Neural cell (in vitro differentiated cells): ENCODE measurements at regions not wholly inside any gene's neighbourhood (a gene's known extent, or its start where the extent isn't known, plus 50 kb on each side); places are given as distances from the start of the nearest gene placed in this dataset.

ENCODE experiments used
- EZH2 ChIP-seq: fragments of 200-600, 300-800 bp; shearing (Covaris generic), sonication (generic); IDR thresholded peaks from 2 replicates; pipeline ENCODE4 v1.6.1; 2014; ENCODE audit warnings: antibody characterized with exemption, low read length, borderline replicate concordance, mild to moderate bottlenecking; ENCODE audit not compliant: insufficient read depth, poor library complexity, severe bottlenecking
- POLR2AphosphoS5 ChIP-seq: IDR thresholded peaks from 2 replicates; pipeline ENCODE4 v1.6.1; 2012
- RAD21 ChIP-seq: fragments of 450-650 bp; conservative IDR thresholded peaks from 2 replicates; pipeline ENCODE4 v1.6.1; 2014; ENCODE audit warnings: antibody characterized with exemption, mild to moderate bottlenecking, moderate library complexity
- SMC3 ChIP-seq: fragments of 450-650 bp; conservative IDR thresholded peaks from 2 replicates; pipeline ENCODE4 v1.6.1; 2014; ENCODE audit warnings: antibody characterized with exemption, mild to moderate bottlenecking, moderate library complexity; ENCODE audit not compliant: poor library complexity
- TF ChIP-seq, protein P1 (sequence below): fragments of 450-650 bp; IDR thresholded peaks from 2 replicates; pipeline ENCODE4 v1.5.1; 2014; ENCODE audit warnings: antibody characterized with exemption, mild to moderate bottlenecking, moderate library complexity; ENCODE audit not compliant: poor library complexity, severe bottlenecking
- TF ChIP-seq, protein P2 (sequence below): IDR thresholded peaks from 2 replicates; pipeline ENCODE4 v1.6.1; 2012; ENCODE audit warnings: borderline replicate concordance

DNA sequence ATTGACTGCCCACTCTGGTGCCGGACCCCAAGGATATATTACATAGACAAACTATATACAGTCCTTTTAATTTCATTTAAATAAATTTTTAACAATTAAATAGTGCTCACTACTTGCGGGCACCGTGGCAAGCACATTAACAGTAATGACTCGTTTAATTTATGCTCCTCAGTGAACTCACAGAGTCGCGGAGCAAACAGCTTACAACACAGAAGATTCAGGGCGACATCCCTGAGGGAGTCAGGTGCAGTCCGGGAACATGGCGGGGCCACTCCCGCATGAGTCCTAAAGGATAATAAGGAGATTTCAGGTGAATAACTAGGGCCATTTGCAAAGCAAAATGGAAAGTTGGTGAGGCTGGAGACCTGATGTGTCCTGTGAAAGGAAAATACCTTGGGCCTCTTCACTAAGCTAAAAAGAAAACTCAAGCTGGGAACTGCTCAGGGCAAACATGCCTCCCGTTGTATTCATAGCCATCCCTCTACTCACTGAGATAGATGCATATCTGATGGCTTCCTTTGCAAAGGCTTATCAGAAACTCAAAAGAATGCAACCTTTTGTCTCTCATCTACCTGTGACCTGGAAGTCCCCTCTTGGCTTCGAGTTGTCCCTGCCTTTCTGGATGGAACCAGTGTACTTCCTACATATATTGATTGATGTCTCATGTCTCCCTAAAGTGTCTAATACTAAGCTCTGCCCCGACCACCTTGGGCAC is 125.6 kb downstream of the KLF6 start:
- TF ChIP-seq, protein P1, sequence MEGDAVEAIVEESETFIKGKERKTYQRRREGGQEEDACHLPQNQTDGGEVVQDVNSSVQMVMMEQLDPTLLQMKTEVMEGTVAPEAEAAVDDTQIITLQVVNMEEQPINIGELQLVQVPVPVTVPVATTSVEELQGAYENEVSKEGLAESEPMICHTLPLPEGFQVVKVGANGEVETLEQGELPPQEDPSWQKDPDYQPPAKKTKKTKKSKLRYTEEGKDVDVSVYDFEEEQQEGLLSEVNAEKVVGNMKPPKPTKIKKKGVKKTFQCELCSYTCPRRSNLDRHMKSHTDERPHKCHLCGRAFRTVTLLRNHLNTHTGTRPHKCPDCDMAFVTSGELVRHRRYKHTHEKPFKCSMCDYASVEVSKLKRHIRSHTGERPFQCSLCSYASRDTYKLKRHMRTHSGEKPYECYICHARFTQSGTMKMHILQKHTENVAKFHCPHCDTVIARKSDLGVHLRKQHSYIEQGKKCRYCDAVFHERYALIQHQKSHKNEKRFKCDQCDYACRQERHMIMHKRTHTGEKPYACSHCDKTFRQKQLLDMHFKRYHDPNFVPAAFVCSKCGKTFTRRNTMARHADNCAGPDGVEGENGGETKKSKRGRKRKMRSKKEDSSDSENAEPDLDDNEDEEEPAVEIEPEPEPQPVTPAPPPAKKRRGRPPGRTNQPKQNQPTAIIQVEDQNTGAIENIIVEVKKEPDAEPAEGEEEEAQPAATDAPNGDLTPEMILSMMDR: no peak
- TF ChIP-seq, protein P2, sequence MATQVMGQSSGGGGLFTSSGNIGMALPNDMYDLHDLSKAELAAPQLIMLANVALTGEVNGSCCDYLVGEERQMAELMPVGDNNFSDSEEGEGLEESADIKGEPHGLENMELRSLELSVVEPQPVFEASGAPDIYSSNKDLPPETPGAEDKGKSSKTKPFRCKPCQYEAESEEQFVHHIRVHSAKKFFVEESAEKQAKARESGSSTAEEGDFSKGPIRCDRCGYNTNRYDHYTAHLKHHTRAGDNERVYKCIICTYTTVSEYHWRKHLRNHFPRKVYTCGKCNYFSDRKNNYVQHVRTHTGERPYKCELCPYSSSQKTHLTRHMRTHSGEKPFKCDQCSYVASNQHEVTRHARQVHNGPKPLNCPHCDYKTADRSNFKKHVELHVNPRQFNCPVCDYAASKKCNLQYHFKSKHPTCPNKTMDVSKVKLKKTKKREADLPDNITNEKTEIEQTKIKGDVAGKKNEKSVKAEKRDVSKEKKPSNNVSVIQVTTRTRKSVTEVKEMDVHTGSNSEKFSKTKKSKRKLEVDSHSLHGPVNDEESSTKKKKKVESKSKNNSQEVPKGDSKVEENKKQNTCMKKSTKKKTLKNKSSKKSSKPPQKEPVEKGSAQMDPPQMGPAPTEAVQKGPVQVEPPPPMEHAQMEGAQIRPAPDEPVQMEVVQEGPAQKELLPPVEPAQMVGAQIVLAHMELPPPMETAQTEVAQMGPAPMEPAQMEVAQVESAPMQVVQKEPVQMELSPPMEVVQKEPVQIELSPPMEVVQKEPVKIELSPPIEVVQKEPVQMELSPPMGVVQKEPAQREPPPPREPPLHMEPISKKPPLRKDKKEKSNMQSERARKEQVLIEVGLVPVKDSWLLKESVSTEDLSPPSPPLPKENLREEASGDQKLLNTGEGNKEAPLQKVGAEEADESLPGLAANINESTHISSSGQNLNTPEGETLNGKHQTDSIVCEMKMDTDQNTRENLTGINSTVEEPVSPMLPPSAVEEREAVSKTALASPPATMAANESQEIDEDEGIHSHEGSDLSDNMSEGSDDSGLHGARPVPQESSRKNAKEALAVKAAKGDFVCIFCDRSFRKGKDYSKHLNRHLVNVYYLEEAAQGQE: no peak
- no peak for TF ChIP-seq RAD21
- TF ChIP-seq POLR2AphosphoS5: no peak
- no peak for TF ChIP-seq SMC3
- no peak for TF ChIP-seq EZH2
